Ishikawa (cell line): ENCODE measurements at regions not wholly inside any gene's neighbourhood (a gene's known extent, or its start where the extent isn't known, plus 50 kb on each side); places are given as distances from the start of the nearest gene placed in this dataset.

Experiments
- CEBPB ChIP-seq: IDR thresholded peaks from 2 replicates; pipeline ENCODE4 v1.6.1; 2012
- CREB1 ChIP-seq: IDR thresholded peaks from 2 replicates; pipeline ENCODE4 v1.6.1; 2012; ENCODE audit warnings: low read depth
- EGR1 ChIP-seq: IDR thresholded peaks from 2 replicates; pipeline ENCODE4 v1.6.1; 2012
- EP300 ChIP-seq: IDR thresholded peaks from 2 replicates; pipeline ENCODE4 v1.6.1; 2012; ENCODE audit warnings: borderline replicate concordance
- FOXM1 ChIP-seq: IDR thresholded peaks from 2 replicates; pipeline ENCODE4 v1.6.1; 2012; ENCODE audit warnings: low read depth, borderline replicate concordance
- NFIC ChIP-seq: IDR thresholded peaks from 2 replicates; pipeline ENCODE4 v1.6.1; 2012
- RAD21 ChIP-seq: IDR thresholded peaks from 2 replicates; pipeline ENCODE4 v1.6.1; 2012; ENCODE audit warnings: low read depth
- TAF1 ChIP-seq: IDR thresholded peaks from 2 replicates; pipeline ENCODE4 v1.6.1; 2012; ENCODE audit warnings: low read depth, mild to moderate bottlenecking
- TCF12 ChIP-seq: IDR thresholded peaks from 2 replicates; pipeline ENCODE4 v1.6.1; 2012; ENCODE audit warnings: low read depth
- TEAD4 ChIP-seq: IDR thresholded peaks from 2 replicates; pipeline ENCODE4 v1.6.1; 2012
- YY1 ChIP-seq: IDR thresholded peaks from 2 replicates; pipeline ENCODE4 v1.6.1; 2012; ENCODE audit warnings: low read depth
- ZBTB7A ChIP-seq: IDR thresholded peaks from 2 replicates; pipeline ENCODE4 v1.6.1; 2012; ENCODE audit warnings: low read depth
- TF ChIP-seq, protein P1 (sequence below): IDR thresholded peaks from 2 replicates; pipeline ENCODE4 v1.6.1; 2012; ENCODE audit warnings: low read depth, mild to moderate bottlenecking
- TF ChIP-seq, protein P2 (sequence below): IDR thresholded peaks from 2 replicates; pipeline ENCODE4 v1.6.1; 2012
- TF ChIP-seq, protein P3 (sequence below): IDR thresholded peaks from 2 replicates; pipeline ENCODE4 v1.6.1; 2012

DNA sequence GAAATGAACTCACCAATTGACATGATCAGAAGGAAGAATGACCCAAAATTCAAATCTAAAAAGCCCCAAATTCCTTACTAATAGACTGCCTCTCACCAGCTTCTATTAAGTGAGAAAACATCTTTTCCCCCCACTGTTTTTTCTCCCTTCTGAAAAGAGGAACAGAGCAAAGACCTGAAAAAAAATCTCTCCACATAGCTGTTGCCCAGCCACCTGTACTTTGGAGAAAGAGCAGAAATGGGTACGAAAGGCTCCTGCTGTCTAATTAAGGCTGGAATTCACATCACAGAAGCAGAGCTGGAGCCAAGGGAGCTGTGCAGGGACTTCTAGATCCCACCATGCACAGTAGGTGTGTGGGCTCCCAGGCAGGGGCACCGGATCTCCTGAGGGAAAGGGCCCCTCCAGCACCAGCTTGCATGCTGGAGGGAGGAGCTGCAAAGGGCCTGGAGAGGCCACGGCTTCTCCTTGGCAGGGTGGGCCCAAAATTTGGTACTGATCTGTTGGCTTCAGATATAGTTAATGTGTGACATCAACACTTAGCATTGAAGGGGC, 73.2 kb upstream of the DUSP22 start:
- TF ChIP-seq YY1: no peak
- TF ChIP-seq TAF1: no peak
- TF ChIP-seq, protein P1, sequence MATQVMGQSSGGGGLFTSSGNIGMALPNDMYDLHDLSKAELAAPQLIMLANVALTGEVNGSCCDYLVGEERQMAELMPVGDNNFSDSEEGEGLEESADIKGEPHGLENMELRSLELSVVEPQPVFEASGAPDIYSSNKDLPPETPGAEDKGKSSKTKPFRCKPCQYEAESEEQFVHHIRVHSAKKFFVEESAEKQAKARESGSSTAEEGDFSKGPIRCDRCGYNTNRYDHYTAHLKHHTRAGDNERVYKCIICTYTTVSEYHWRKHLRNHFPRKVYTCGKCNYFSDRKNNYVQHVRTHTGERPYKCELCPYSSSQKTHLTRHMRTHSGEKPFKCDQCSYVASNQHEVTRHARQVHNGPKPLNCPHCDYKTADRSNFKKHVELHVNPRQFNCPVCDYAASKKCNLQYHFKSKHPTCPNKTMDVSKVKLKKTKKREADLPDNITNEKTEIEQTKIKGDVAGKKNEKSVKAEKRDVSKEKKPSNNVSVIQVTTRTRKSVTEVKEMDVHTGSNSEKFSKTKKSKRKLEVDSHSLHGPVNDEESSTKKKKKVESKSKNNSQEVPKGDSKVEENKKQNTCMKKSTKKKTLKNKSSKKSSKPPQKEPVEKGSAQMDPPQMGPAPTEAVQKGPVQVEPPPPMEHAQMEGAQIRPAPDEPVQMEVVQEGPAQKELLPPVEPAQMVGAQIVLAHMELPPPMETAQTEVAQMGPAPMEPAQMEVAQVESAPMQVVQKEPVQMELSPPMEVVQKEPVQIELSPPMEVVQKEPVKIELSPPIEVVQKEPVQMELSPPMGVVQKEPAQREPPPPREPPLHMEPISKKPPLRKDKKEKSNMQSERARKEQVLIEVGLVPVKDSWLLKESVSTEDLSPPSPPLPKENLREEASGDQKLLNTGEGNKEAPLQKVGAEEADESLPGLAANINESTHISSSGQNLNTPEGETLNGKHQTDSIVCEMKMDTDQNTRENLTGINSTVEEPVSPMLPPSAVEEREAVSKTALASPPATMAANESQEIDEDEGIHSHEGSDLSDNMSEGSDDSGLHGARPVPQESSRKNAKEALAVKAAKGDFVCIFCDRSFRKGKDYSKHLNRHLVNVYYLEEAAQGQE: no peak
- TF ChIP-seq, protein P2, sequence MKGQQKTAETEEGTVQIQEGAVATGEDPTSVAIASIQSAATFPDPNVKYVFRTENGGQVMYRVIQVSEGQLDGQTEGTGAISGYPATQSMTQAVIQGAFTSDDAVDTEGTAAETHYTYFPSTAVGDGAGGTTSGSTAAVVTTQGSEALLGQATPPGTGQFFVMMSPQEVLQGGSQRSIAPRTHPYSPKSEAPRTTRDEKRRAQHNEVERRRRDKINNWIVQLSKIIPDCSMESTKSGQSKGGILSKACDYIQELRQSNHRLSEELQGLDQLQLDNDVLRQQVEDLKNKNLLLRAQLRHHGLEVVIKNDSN: no peak
- no peak for TF ChIP-seq TCF12
- TF ChIP-seq EP300: no peak
- TF ChIP-seq CEBPB: no peak
- TF ChIP-seq EGR1: no peak
- no peak for TF ChIP-seq RAD21
- TF ChIP-seq CREB1: no peak
- TF ChIP-seq FOXM1: no peak
- TF ChIP-seq, protein P3, sequence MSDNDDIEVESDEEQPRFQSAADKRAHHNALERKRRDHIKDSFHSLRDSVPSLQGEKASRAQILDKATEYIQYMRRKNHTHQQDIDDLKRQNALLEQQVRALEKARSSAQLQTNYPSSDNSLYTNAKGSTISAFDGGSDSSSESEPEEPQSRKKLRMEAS: no peak
- TF ChIP-seq NFIC: no peak

DNA sequence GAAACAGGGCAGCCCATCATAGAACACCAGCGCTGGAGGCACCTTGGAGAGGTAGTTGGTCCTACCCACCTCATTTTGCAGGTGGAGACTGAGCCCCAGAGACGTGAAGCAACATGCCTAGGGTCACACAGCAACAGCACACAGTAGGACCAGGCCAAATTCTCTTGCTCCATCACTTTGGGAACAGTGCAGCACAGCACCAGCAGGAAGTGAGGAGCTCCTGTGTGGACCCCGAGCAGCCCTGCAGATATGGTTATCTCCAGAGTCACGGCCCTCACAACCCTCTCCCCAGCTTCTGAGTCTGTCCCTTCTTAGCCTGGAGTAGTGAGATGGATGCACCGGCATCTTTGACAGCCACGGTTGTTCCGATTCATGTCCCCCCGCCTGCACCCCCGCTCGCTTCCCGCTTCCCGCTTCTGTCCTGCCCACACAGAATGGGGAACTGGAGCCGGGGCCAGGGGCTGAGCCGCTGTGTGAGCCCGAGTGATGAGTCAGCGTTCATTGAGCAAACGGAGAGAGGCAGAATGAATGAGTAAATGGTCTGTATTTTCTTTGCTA, 72.6 kb upstream of the DUSP22 start:
- TF ChIP-seq EGR1: no peak
- TF ChIP-seq EP300: no peak
- no peak for TF ChIP-seq CREB1
- TF ChIP-seq, protein P2: no peak
- no peak for TF ChIP-seq YY1
- TF ChIP-seq NFIC: no peak
- no peak for TF ChIP-seq TAF1
- TF ChIP-seq, protein P1: no peak
- TF ChIP-seq FOXM1: no peak
- TF ChIP-seq CEBPB: no peak
- no peak for TF ChIP-seq RAD21
- no peak for TF ChIP-seq ZBTB7A
- TF ChIP-seq, protein P3: no peak
- TF ChIP-seq TEAD4: no peak
- no peak for TF ChIP-seq TCF12

DNA sequence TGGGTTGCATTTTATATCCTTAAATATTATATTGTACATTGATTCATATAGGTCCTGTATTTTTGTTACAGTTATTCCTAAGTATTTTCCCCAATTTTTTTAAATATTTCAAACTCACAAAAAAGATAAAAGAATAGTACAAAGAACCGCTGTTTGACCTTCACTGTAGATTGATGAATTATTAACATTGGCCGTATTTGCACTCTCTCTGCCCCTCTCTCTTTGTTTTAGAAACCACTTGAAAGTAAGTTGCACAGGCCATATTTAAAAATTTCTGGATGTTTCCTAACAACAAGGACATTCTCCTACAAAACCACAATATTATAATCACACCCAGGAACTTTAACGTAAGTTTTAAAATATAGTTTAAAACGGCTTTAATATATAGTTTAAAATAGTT, 72.0 kb upstream of the DUSP22 start:
- no peak for TF ChIP-seq YY1
- TF ChIP-seq, protein P3: no peak
- no peak for TF ChIP-seq TAF1

DNA sequence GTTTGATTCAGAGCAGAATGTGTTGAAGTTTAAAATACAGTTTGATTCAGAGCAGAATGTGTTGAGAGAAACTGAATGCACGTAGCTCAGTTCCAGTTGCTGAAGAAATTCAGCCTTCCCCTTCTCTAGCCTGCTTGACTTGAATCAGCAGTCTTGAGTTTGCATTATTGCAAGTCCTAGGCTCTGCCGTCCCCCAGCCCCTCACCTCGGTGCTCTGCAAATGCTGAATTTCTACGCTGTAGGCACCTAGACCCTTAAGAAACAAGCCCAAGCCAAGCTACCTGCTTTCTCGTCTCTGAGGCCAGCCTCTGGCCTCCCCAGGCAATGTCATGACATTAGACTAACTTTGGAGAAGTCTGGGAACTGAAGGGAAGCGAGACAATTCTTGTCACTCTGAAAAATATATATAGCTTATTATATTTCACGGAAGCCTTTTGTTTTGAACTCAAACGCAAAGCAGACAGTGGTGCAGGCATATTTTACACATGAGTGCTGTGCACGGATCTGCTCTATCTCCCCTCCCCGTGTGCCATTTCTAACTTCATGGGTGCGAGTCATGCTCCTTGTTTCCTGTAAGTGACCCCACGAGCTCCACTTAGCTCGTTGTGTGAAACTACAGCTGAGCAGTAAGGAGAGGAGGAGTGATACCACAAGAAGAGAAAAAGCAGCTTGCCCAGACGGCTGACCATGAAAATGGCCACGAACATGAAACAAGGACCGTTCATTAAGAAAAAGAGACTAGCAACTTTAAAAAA, 71.4 kb upstream of the DUSP22 start:
- TF ChIP-seq EP300 (no peak), CEBPB (no peak), CREB1 (no peak), TAF1 (no peak), YY1 (no peak), ZBTB7A (no peak), RAD21 (no peak), FOXM1 (no peak), NFIC (no peak), TEAD4 (no peak), TCF12 (no peak), EGR1 (no peak)
- TF ChIP-seq, protein P2: no peak
- TF ChIP-seq, protein P3: no peak
- TF ChIP-seq, protein P1: no peak
